ENCODE measurements at regions not wholly inside any gene's neighbourhood (a gene's known extent, or its start where the extent isn't known, plus 50 kb on each side); places are given as distances from the start of the nearest gene placed in this dataset.

DNA sequence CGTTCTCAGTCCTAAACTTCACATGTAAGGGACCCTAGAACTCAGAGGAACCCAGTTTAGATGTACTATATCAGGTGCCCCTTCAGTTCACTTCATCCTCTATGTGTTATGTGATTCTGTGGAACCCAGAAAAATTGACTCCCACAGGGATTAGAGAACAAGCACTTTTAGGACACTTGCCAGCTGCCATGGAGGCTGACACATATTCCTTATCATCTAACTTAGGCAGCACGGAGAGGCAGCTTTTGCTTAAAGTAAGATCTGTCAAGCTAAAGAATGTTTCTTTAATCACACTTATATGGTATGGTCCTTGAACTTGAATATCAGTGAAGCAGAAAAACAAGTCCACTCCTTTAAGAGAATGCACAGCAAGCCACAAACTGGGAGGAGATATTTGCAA lies 701.5 kb upstream of the ID4 start:
- Histone ChIP-seq H4K20me1 (ENCODE audit: control insufficient read depth, insufficient read depth, low read depth, low read length) (no peaks in the 10 kb centered on the region), H3K9me2 (replicated peaks; ENCODE audit: control insufficient read depth, low read length) (no peaks in the 10 kb centered on the region), H3K4me2 (ENCODE audit: low read length) (no peak overlapping the region), H3K27me3 (ENCODE audit: control insufficient read depth, low read length) (no peaks in the 10 kb centered on the region), H3K9me3 (ENCODE audit: control insufficient read depth, insufficient read depth, low read length) (no peaks in the 10 kb centered on the region), H3K4me1 (ENCODE audit: control insufficient read depth, low read length) (no peaks in the 10 kb centered on the region), H3K27ac (ENCODE audit: low read depth, low read length) (no peak overlapping the region), H3K36me3 (ENCODE audit: control insufficient read depth, low read length) (no peaks in the 10 kb centered on the region), H3K79me2 (ENCODE audit: control insufficient read depth, low read length) (no peaks in the 10 kb centered on the region), H3F3A (ENCODE audit: control insufficient read depth, insufficient read depth) (no peaks in the 10 kb centered on the region), H3K4me3 (ENCODE audit: low read length) (no peak overlapping the region)
- TF ChIP-seq, protein P1, sequence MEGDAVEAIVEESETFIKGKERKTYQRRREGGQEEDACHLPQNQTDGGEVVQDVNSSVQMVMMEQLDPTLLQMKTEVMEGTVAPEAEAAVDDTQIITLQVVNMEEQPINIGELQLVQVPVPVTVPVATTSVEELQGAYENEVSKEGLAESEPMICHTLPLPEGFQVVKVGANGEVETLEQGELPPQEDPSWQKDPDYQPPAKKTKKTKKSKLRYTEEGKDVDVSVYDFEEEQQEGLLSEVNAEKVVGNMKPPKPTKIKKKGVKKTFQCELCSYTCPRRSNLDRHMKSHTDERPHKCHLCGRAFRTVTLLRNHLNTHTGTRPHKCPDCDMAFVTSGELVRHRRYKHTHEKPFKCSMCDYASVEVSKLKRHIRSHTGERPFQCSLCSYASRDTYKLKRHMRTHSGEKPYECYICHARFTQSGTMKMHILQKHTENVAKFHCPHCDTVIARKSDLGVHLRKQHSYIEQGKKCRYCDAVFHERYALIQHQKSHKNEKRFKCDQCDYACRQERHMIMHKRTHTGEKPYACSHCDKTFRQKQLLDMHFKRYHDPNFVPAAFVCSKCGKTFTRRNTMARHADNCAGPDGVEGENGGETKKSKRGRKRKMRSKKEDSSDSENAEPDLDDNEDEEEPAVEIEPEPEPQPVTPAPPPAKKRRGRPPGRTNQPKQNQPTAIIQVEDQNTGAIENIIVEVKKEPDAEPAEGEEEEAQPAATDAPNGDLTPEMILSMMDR (IDR thresholded peaks at IDR 0.05; ENCODE audit: low read depth, low read length, poor library complexity, severe bottlenecking) = no peak
- TF ChIP-seq EZH2phosphoT487 (IDR thresholded peaks at IDR 0.05; ENCODE audit: borderline replicate concordance, low read length) = no peak

DNA sequence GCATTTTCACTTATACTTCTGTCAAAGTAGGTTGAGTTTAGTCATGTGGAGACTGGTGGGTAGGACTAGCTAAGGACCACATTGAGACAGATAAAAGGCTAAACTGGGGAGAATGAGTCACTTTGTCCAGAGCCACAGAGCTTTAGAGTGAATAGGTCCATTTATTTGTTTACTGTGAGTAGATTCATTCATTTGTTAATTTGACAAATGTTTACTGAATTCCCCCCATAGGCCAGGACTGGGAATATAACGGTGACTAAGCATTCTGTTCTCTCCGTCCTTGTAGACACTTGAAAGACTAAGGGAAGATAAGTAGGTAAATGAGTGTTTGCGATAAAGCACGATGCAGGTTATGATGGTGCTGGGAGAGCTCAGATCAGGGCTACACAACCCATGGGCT lies 699.7 kb upstream of the ID4 start:
- Histone ChIP-seq H4K20me1 (ENCODE audit: control insufficient read depth, insufficient read depth, low read depth, low read length) (no peaks in the 10 kb centered on the region), H3K36me3 (ENCODE audit: control insufficient read depth, low read length) (no peaks in the 10 kb centered on the region), H3K79me2 (ENCODE audit: control insufficient read depth, low read length) (no peaks in the 10 kb centered on the region), H3K9me3 (ENCODE audit: control insufficient read depth, insufficient read depth, low read length) (no peaks in the 10 kb centered on the region), H3K4me1 (ENCODE audit: control insufficient read depth, low read length) (no peaks in the 10 kb centered on the region), H3K4me2 (ENCODE audit: low read length) (no peak overlapping the region), H3F3A (ENCODE audit: control insufficient read depth, insufficient read depth) (no peaks in the 10 kb centered on the region), H3K4me3 (ENCODE audit: low read length) (no peak overlapping the region), H3K27me3 (ENCODE audit: control insufficient read depth, low read length) (no peaks in the 10 kb centered on the region), H3K9me2 (replicated peaks; ENCODE audit: control insufficient read depth, low read length) (no peaks in the 10 kb centered on the region), H3K27ac (ENCODE audit: low read depth, low read length) (no peak overlapping the region)
- TF ChIP-seq, protein P1 (IDR thresholded peaks at IDR 0.05; ENCODE audit: low read depth, low read length, poor library complexity, severe bottlenecking) = no peak
- no peak for TF ChIP-seq EZH2phosphoT487 (IDR thresholded peaks at IDR 0.05; ENCODE audit: borderline replicate concordance, low read length)

DNA sequence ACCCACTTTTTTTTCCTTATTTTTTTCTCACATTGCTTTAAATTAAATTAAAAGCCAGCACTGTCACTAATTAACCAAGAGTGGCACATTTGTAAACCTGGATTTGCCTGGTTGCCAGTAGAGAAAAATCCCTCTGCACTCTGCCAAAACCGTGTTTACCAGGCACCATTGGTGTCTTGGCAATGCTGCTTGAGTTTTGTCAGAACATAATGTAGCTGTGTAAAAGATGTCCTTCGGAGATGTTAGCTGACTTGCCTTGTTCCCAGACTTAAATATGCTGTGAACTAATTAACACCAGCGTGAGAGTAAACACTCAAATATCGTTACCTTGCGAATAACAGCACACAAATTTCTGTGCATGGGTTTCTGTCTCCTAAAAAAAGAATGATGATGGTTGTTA lies 694.9 kb upstream of the ID4 start:
- no peaks in the 10 kb centered on the region for H3K36me3 ChIP-seq (ENCODE audit: control insufficient read depth, low read length)
- TF ChIP-seq, protein P1 (IDR thresholded peaks at IDR 0.05; ENCODE audit: low read depth, low read length, poor library complexity, severe bottlenecking) = no peak
- TF ChIP-seq EZH2phosphoT487 (IDR thresholded peaks at IDR 0.05; ENCODE audit: borderline replicate concordance, low read length) = no peak
- no peaks in the 10 kb centered on the region for H3K9me3 ChIP-seq (ENCODE audit: control insufficient read depth, insufficient read depth, low read length)
- H3K4me2 ChIP-seq (ENCODE audit: low read length) = no peak overlapping the region
- H4K20me1 ChIP-seq (ENCODE audit: control insufficient read depth, insufficient read depth, low read depth, low read length) = no peaks in the 10 kb centered on the region
- no peaks in the 10 kb centered on the region for H3K79me2 ChIP-seq (ENCODE audit: control insufficient read depth, low read length)
- no peaks in the 10 kb centered on the region for H3K4me1 ChIP-seq (ENCODE audit: control insufficient read depth, low read length)
- H3F3A ChIP-seq (ENCODE audit: control insufficient read depth, insufficient read depth) = no peaks in the 10 kb centered on the region
- no peaks in the 10 kb centered on the region for H3K9me2 ChIP-seq (replicated peaks; ENCODE audit: control insufficient read depth, low read length)
- no peak overlapping the region for H3K27ac ChIP-seq (ENCODE audit: low read depth, low read length)
- H3K27me3 ChIP-seq (ENCODE audit: control insufficient read depth, low read length) = no peaks in the 10 kb centered on the region
- H3K4me3 ChIP-seq (ENCODE audit: low read length) = no peak overlapping the region

DNA sequence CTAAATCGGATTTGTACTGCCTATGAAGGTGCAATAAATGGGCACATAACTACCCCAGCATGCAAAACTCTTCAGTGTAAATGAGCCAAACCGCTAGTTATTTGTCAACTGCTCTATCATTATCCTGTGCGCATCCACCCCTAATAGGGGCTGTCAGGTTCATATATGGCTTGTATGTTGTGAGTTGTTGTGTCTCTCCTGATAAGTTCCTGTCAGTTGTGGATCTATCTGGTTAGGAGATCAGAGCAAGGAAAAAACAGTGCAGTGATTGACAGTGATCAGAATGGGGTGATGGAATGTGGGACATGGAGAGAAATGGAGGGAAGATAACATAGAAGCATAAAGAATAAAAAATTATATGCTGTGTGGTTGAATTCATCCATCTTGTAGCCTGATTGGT lies 686.9 kb upstream of the ID4 start:
- Histone ChIP-seq H3K27ac (ENCODE audit: low read depth, low read length) (no peak overlapping the region), H3K4me3 (ENCODE audit: low read length) (no peak overlapping the region), H4K20me1 (ENCODE audit: control insufficient read depth, insufficient read depth, low read depth, low read length) (no peaks in the 10 kb centered on the region), H3F3A (ENCODE audit: control insufficient read depth, insufficient read depth) (no peaks in the 10 kb centered on the region), H3K36me3 (ENCODE audit: control insufficient read depth, low read length) (no peaks in the 10 kb centered on the region), H3K4me1 (ENCODE audit: control insufficient read depth, low read length) (no peaks in the 10 kb centered on the region), H3K9me3 (ENCODE audit: control insufficient read depth, insufficient read depth, low read length) (no peaks in the 10 kb centered on the region), H3K27me3 (ENCODE audit: control insufficient read depth, low read length) (no peaks in the 10 kb centered on the region), H3K79me2 (ENCODE audit: control insufficient read depth, low read length) (no peaks in the 10 kb centered on the region), H3K9me2 (replicated peaks; ENCODE audit: control insufficient read depth, low read length) (no peaks in the 10 kb centered on the region), H3K4me2 (ENCODE audit: low read length) (no peak overlapping the region)
- TF ChIP-seq, protein P1 (IDR thresholded peaks at IDR 0.05; ENCODE audit: low read depth, low read length, poor library complexity, severe bottlenecking) = no peak
- no peak for TF ChIP-seq EZH2phosphoT487 (IDR thresholded peaks at IDR 0.05; ENCODE audit: borderline replicate concordance, low read length)
